H1 (cell line): ENCODE measurements at regions not wholly inside any gene's neighbourhood (a gene's known extent, or its start where the extent isn't known, plus 50 kb on each side); places are given as distances from the start of the nearest gene placed in this dataset.

Source experiments
- CTCF ChIA-PET: fragments of 300-600 bp; sonication (Branson Sonifier 250); formaldehyde crosslinking; loops from one replicate; lab custom pipeline; 2021; ENCODE audit not compliant: partially characterized antibody; lab: Charles Lee
- POLR2A ChIA-PET: fragments of 300-600 bp; sonication (Branson Sonifier 250); formaldehyde crosslinking; loops from one replicate; lab custom pipeline; 2021; ENCODE audit warnings: inconsistent platforms; ENCODE audit not compliant: partially characterized antibody; lab: Charles Lee
- DNase-seq, 2 experiments: peaks; one replicate each; pipeline versions ENCODE4 v3.0.0 to v3.0.0-alpha.2; 2010 to 2022; ENCODE audit warnings: low spot score in 2 of 2, low read depth in 1 of 2, mixed read lengths in 1 of 2
- FAIRE-seq: peaks from 2 replicates; lab custom pipeline; 2011; peaks lifted over from hg19 to GRCh38; lab: Jason Lieb, UNC
- H2AFZ ChIP-seq: 2 replicates; pipeline ENCODE4 v1.8.1; 2012; ENCODE audit warnings: low read length, inconsistent platforms
- H2AK5ac ChIP-seq: 2 replicates; pipeline ENCODE4 v1.6.1; 2013; ENCODE audit warnings: low read depth, low read length
- H2BK120ac ChIP-seq: replicated peaks from 2 replicates; pipeline ENCODE3; 2013; ENCODE audit warnings: low read depth, low read length, inconsistent platforms
- H2BK12ac ChIP-seq: 2 replicates; pipeline ENCODE4 v1.6.1; 2013; ENCODE audit warnings: low read depth, low read length
- H2BK15ac ChIP-seq: 2 replicates; pipeline ENCODE4 v1.6.1; 2013; ENCODE audit warnings: low read length
- H2BK20ac ChIP-seq: 2 replicates; pipeline ENCODE4 v1.6.1; 2013; ENCODE audit warnings: low read length
- H2BK5ac ChIP-seq: 2 replicates; pipeline ENCODE4 v1.6.1; 2013; ENCODE audit warnings: low read depth, low read length
- H3K14ac ChIP-seq: 2 replicates; pipeline ENCODE4 v1.6.1; 2013; ENCODE audit warnings: inconsistent platforms; ENCODE audit not compliant: insufficient read length
- H3K18ac ChIP-seq: 2 replicates; pipeline ENCODE4 v1.6.1; 2013; ENCODE audit warnings: low read length; ENCODE audit errors: extremely low read depth
- H3K23ac ChIP-seq: 2 replicates; pipeline ENCODE4 v1.6.1; 2013; ENCODE audit warnings: inconsistent platforms; ENCODE audit not compliant: insufficient read length
- H3K23me2 ChIP-seq: 2 replicates; pipeline ENCODE4 v1.6.1; 2013; ENCODE audit warnings: low read depth, low read length
- H3K27ac ChIP-seq: 2 replicates; pipeline ENCODE4 v1.6.1; 2011; ENCODE audit warnings: low read depth, low read length, inconsistent platforms
- H3K27me3 ChIP-seq, 4 experiments: replicated peaks in 1 of 4; 1 replicate in 1 of 4; 2 replicates in 3 of 4; pipeline versions ENCODE4 v1.6.1 to v1.8.1; 2011 to 2013; ENCODE audit warnings: low read length in 3 of 4, mild to moderate bottlenecking in 3 of 4, inconsistent platforms in 2 of 4, mixed read lengths in 2 of 4, moderate library complexity in 1 of 4; ENCODE audit not compliant: control insufficient read depth in 3 of 4, insufficient read depth in 3 of 4; ENCODE audit errors: extremely low read depth in 1 of 4
- H3K36me3 ChIP-seq, 4 experiments: 2 replicates each; pipeline versions ENCODE4 v1.6.1 to v1.8.1; 2011 to 2013; ENCODE audit warnings: mild to moderate bottlenecking in 4 of 4, low read length in 3 of 4, moderate library complexity in 2 of 4, control low read depth in 1 of 4, inconsistent platforms in 1 of 4; ENCODE audit not compliant: insufficient read depth in 4 of 4, control insufficient read depth in 2 of 4
- H3K4ac ChIP-seq: replicated peaks from 2 replicates; pipeline ENCODE3; 2013; ENCODE audit warnings: low read length, low read depth, mixed read lengths, inconsistent platforms; ENCODE audit not compliant: insufficient read length
- H3K4me1 ChIP-seq, 4 experiments: replicated peaks in 1 of 4; 1 replicate in 1 of 4; 2 replicates in 3 of 4; pipeline versions ENCODE4 v1.6.1 to v1.8.1; 2011 to 2013; ENCODE audit warnings: low read length in 3 of 4, inconsistent platforms in 2 of 4, mixed read lengths in 1 of 4; ENCODE audit not compliant: insufficient read depth in 4 of 4, control insufficient read depth in 3 of 4
- H3K4me2 ChIP-seq, 2 experiments: 2 replicates each; pipeline versions ENCODE4 v1.6.1 to v1.8.1; 2011 to 2013; ENCODE audit warnings: low read depth in 2 of 2, low read length in 2 of 2, control low read depth in 1 of 2, inconsistent platforms in 1 of 2, mild to moderate bottlenecking in 1 of 2; ENCODE audit not compliant: insufficient read depth in 1 of 2
- H3K4me3 ChIP-seq, 4 experiments: fragments of 200-600, 300-600 bp in 1 of 4; sonication (generic), shearing (Covaris generic), sonication (Bioruptor Twin) in 1 of 4; 2 replicates each; pipeline versions ENCODE4 v1.5.1 to v1.8.1; 2011 to 2016; ENCODE audit warnings: low read length in 4 of 4, low read depth in 3 of 4, control low read depth in 2 of 4, inconsistent platforms in 2 of 4, mild to moderate bottlenecking in 2 of 4, mixed read lengths in 1 of 4, moderate library complexity in 1 of 4; ENCODE audit not compliant: insufficient read depth in 2 of 4; ENCODE audit errors: extremely low read depth in 1 of 4
- H3K56ac ChIP-seq: replicated peaks from 2 replicates; pipeline ENCODE3; 2013; ENCODE audit warnings: low read depth, mild to moderate bottlenecking, mixed read lengths, low read length, inconsistent platforms; ENCODE audit not compliant: insufficient read length
- H3K79me1 ChIP-seq: 2 replicates; pipeline ENCODE4 v1.6.1; 2013; ENCODE audit warnings: low read depth, low read length, control low read depth
- H3K79me2 ChIP-seq, 2 experiments: 2 replicates each; pipeline versions ENCODE4 v1.6.1 to v1.8.1; 2012 to 2013; ENCODE audit warnings: low read length in 2 of 2, mild to moderate bottlenecking in 2 of 2, inconsistent platforms in 1 of 2; ENCODE audit not compliant: insufficient read depth in 2 of 2, control insufficient read depth in 1 of 2
- H3K9ac ChIP-seq, 4 experiments: replicated peaks in 1 of 4; 1 replicate in 1 of 4; 2 replicates in 3 of 4; pipeline versions ENCODE4 v1.6.1 to v1.8.1; 2011 to 2013; ENCODE audit warnings: low read depth in 3 of 4, low read length in 3 of 4, control low read depth in 2 of 4, mild to moderate bottlenecking in 2 of 4, moderate library complexity in 2 of 4, inconsistent platforms in 1 of 4; ENCODE audit errors: extremely low read depth in 1 of 4
- H3K9me3 ChIP-seq, 2 experiments: 2 replicates each; pipeline versions ENCODE4 v1.6.1 to v1.8.1; 2012 to 2013; ENCODE audit warnings: mild to moderate bottlenecking in 2 of 2, moderate library complexity in 2 of 2, control low read depth in 1 of 2, inconsistent platforms in 1 of 2, low read depth in 1 of 2, low read length in 1 of 2, mixed read lengths in 1 of 2; ENCODE audit not compliant: insufficient read depth in 2 of 2
- H4K20me1 ChIP-seq, 2 experiments: replicated peaks in 1 of 2; 2 replicates each; pipeline versions ENCODE3 to v1.8.1; 2011 to 2013; ENCODE audit warnings: inconsistent platforms in 2 of 2, low read length in 2 of 2, mild to moderate bottlenecking in 1 of 2; ENCODE audit not compliant: insufficient read depth in 2 of 2, control insufficient read depth in 1 of 2
- H4K5ac ChIP-seq: 2 replicates; pipeline ENCODE4 v1.6.1; 2013; ENCODE audit warnings: low read length, low read depth, mixed read lengths, inconsistent platforms; ENCODE audit not compliant: insufficient read length
- H4K8ac ChIP-seq: 2 replicates; pipeline ENCODE4 v1.8.0; 2013; ENCODE audit warnings: mild to moderate bottlenecking, moderate library complexity, low read length, inconsistent platforms; ENCODE audit not compliant: insufficient read depth; ENCODE audit errors: extremely low read depth
- H4K91ac ChIP-seq: replicated peaks from 2 replicates; pipeline ENCODE3; 2013; ENCODE audit warnings: low read length, mixed read lengths, inconsistent platforms; ENCODE audit not compliant: insufficient read length
- WGBS, 2 experiments: shearing (Covaris generic) in 1 of 2; methylation state at CpG; one replicate each; pipeline versions ENCODE4 v1.1.6 to v1.1.7; 2013 to 2015; ENCODE audit warnings: low lambda C conversion rate in 2 of 2, mixed read lengths in 2 of 2, inconsistent platforms in 1 of 2, low coverage in 1 of 2, missing lambda C conversion rate in 1 of 2; ENCODE audit not compliant: insufficient replicate concordance in 2 of 2, insufficient coverage in 1 of 2, insufficient read length in 1 of 2; ENCODE audit errors: extremely low coverage in 1 of 2, missing lambda C conversion rate in 1 of 2; 5-methylcytosine and 5-hydroxymethylcytosine counted together
- TF ChIP-seq, protein P1 (sequence below): IDR thresholded peaks from 2 replicates; pipeline ENCODE4 v1.6.1; 2012; ENCODE audit warnings: inconsistent platforms

DNA sequence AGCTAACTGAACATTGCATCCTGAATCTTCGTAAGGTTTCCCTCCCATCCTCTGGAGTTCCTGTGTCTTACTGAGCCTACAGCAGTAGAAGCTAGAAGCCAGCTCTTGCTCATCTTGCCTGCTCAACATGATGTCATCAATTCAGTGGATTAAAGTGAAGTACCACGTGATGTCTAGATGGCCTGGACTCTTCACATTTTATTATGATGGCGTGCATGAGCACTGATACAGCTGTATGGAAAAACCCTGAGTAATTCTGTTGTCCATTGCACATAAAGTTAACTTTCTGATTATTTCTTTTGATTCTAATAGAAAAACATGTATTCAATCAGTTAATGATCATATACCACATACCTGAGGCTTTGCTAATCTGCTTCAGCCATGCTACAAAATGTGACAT lies 2387.7 kb upstream of the TENM3 start:
- no peaks in the 10 kb centered on the region for H3K4me1 ChIP-seq
- no peaks in the 10 kb centered on the region for H3K79me1 ChIP-seq
- no peak overlapping the region for H3K9ac ChIP-seq
- no peaks in the 10 kb centered on the region for H4K20me1 ChIP-seq
- H3K23ac ChIP-seq, result no peak overlapping the region
- no peak for FAIRE-seq
- no peak overlapping the region for H2BK20ac ChIP-seq
- H4K8ac ChIP-seq, result no peak overlapping the region
- H3K14ac ChIP-seq, result no peak overlapping the region
- H3K36me3 ChIP-seq, result no peaks in the 10 kb centered on the region
- WGBS, 2 experiments, result 84% methylated on average over 3 of the region's 3 CpGs; no CpG with 5 or more reads in 1 of the 2 experiments
- H3K4me3 ChIP-seq, result no peak overlapping the region
- H3K23me2 ChIP-seq, result no peaks in the 10 kb centered on the region
- no peak overlapping the region for H3K4me2 ChIP-seq
- H3K27me3 ChIP-seq, result no peaks in the 10 kb centered on the region
- no peak overlapping the region for H4K91ac ChIP-seq
- H2BK5ac ChIP-seq, result no peak overlapping the region
- ChIA-PET CTCF (interaction anchor here (0.6 to 1.1 kb wide), 2 partner anchors 12 to 353 kb away, joined by 3 to 9 read pairs; no protein-coding TSS in a partner anchor), POLR2A (no interaction called here)
- no peak overlapping the region for H2AK5ac ChIP-seq
- no peak overlapping the region for H3K18ac ChIP-seq
- no peak overlapping the region for H3K56ac ChIP-seq
- no peak overlapping the region for H2BK15ac ChIP-seq
- no peak overlapping the region for H2AFZ ChIP-seq
- H2BK120ac ChIP-seq, result no peak overlapping the region
- no peak for DNase-seq
- H3K27ac ChIP-seq, result no peak overlapping the region
- H3K9me3 ChIP-seq, result no peaks in the 10 kb centered on the region
- H4K5ac ChIP-seq, result no peak overlapping the region
- H3K79me2 ChIP-seq, result no peaks in the 10 kb centered on the region
- H3K4ac ChIP-seq, result no peak overlapping the region
- no peak overlapping the region for H2BK12ac ChIP-seq
- TF ChIP-seq, protein P1, sequence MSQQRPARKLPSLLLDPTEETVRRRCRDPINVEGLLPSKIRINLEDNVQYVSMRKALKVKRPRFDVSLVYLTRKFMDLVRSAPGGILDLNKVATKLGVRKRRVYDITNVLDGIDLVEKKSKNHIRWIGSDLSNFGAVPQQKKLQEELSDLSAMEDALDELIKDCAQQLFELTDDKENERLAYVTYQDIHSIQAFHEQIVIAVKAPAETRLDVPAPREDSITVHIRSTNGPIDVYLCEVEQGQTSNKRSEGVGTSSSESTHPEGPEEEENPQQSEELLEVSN, result no peak
- TF ChIP-seq, all 59 proteins: peak for 0
